Endothelial cell of hepatic sinusoid (primary cell): ENCODE measurements at regions not wholly inside any gene's neighbourhood (a gene's known extent, or its start where the extent isn't known, plus 50 kb on each side); places are given as distances from the start of the nearest gene placed in this dataset.

Source experiments
- in situ Hi-C: cut with HindIII; loops from 2 replicates; pipeline ENCODE4 v1.10.0; 2017; ENCODE audit warnings: low sequenced_read_pairs

DNA sequence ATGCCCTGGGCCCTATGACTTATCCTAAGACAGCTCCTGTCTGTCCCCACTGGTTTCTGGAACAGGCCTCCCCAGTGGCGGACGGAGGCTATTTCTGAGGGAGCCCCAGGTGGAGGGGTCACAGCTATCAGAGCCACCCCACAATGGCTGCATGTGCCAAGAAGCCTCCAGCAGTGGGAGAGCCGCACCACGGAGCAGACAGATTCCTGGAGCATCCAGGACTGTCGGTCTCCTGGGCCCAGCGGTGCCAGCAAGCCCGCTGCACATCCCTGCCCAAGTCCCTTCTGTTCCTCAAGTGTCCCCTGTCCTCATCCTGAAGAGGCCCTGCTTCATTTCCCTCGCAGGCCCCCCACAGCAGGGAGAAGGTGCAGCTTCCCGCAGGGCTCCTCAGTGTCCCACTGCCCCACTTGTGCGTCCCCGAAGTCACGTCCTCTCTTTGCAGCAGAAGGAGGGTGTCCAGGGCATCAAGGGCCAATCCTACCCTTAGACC lies 193.0 kb upstream of the SHH start:
- in situ Hi-C loops, result no loop called here

- in situ Hi-C loops, result no loop called here
Measured at GRCh38 chr7:156004265-156005201, 192.3 kb upstream of the SHH start.

DNA sequence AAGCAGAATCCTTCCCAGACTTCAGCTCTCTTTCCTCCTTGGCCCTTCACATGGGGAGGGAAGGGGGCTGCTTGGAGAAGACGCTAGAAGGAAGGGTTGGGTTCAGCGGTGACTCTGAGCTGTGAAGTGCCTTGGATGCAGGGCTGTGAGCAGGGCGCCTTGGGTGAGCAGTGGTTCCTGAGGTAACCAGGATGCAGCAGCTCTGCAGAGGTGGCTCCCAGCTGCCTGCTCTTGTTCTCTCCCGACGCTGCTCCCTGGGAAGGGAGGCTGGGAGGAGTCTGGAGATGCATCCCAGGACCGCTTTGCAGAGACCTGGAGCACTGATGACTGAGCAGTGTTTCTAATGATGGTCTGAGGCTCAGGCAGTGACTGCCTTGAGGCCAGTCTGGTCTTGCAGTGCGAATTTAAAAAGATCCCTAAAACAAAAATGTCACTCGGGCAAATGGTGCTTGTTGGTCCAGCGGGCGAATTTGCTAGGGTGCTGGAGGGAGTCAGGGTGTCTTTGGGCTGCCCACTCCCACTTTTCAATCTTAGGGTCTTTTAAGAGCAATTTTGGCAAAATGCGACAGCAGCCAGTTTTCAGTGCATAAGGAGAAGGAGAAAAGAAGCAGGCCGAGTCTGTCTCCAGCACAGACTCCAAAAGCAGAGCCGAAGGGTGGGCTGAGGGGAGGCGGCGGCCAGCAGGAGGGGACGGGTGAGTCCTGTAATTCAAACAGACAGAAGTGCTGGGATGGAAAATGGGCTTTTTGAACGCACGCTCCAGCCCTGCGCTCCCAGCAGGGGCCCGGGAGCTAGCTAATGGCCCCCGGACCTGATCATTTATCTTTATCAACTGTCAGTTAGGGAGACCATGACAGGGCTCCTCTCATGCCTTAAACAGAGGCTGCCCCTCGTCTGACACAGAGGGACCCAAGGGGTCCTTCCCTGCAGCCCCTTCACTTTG lies 191.2 kb upstream of the SHH start:
- in situ Hi-C loops, result no loop called here

DNA sequence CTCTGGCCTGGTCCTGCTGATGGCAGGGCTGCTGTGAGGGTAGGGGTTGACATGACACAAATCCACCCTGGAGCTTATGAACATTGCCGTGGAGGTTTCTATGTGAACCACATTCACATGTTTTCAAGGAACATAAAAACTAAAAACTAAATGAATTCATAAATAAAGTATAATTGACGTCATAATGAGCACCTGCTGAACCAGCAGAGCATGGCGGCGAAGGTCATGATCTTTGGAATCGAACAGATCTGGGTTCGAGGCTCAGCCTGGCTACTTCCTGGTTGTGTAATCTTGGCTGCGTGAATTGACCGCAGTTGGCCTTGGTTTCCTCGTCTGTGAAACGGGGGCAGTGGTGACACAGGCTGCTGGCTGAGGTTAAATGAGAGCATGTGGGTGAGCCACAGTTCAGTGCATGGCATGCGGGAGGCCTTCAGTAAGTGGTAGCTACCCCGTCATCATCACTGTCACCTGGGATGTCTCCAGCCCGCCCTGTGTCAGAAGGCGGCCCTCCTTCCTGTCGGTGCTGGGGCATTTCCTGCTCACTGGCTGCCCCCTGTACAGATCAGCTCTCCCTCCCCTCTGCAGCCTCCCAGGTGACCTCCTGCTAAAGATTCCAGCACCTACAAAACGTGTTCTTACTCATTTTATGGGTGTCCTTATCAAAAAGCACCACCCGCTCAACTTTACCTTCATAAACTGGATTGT lies 190.3 kb upstream of the SHH start:
- in situ Hi-C loops, result no loop called here

DNA sequence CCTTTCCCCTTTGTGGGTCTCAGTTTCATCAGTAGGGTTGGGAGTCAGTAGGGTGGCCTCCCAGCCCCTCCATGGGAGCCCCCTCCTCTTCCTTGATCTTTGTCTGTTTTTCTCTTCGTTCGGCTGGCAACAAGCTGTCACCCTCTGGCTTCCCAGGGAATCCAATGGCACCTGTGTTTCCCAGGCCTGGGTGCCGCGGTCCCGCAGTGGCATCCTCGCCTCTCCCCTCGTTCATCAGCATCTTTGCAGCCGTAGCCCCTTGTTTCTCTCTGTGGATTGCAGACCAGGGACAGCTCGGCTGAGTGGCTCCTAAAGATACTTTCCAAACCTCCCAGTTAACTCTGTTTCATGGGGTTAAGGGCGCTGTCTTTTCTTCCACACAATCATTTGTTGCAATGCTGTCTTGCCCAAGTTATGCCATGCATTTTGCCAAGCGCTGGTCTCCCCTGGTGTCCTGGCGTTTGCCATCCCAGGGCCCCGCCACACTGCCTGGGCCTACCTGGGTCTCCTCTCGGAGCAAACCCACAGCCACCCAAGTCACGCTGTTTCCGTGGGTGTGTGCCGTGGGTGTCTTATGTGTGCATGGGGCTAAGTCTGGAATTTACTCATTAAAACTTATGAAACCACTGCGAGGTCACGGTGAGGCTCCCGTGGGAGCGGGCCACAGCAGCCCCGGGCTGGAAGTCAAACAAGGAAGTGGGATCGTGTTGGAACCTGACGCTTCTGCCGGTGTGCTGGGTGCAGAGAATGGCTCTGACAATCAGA lies 189.4 kb upstream of the SHH start:
- in situ Hi-C loops, result no loop called here

DNA sequence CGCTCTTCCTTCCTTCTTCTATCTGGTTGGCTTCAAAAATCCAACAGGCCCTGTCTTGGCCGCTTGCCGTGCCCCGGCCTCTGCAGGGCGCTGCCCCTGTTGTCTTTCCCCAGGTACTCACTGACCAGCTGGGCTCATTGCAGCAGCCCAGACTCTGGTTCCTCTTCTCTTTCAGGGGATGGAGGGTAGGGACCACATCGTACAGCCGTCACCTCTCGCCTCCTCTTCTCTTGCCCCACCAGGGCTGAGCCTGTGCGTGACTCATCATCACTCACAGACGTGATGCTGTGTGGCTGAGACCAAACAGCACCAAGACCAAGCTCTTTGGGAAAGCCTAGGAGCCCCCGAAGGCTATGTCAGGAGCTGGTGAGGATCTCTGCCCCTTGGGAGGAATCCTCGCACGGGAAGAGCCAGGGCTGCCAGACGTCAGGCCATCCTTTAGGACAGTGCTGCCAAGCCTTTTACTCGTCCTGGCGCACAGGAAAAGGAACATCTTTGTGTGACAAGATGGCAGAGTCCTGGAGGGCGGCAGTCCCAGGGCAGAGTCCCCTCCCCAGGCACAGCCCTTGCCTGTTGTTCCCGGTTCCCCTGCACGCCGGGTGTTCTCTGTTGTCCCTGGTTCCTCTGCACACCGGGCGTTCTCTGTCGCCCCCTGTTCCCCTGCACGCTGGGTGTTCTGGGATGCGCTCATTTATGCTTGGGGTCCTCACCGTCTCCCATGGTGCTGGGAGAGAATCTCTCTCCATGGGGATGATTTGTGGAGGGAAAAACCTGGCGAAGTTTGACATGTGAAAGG lies 188.5 kb upstream of the SHH start:
- in situ Hi-C loops, result no loop called here

DNA sequence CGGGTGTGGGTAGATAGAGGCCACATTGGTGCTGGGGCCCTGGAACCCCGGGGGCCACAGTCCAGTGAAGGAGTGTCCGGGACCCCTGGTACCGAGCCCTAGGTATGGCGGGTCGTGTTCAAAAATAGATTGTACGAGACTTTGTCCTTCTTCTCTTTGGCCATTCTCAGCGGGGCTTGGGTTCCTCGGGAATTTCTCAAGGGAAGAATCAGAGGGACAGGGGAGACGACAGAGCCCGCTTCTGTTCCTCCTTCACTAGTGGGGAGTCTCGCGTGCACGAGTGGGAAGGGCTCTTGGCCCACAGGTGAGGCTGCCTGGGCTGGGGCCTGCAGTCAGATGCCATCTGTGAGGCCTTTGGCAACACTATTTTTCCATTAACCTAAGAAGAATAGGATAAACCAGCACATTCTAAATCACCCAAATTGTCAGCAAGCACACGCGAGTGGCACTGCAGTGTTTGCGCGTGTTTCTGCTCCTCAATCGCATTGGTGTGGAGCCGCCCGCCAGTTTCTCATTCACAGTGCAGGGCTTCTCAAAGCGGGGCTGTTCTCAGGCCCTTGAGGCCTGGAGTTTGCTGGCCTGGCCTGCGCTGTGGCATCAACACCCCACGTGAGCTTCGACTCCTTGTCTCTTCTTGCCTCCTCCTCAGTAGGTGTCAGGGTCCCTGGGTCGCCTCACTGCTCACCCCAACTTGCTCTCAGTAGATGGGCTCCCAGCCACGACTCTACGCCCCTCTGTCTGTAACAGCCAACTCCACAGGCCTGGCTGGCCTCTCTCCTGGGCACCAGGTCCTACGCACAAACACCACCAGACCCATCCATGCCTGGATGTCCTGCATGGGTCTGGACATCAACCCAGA lies 187.6 kb upstream of the SHH start:
- in situ Hi-C loops, result no loop called here

GRCh38 chr7:155998766-155999630 lies 186.7 kb upstream of the SHH start:
- in situ Hi-C loops, result no loop called here

- in situ Hi-C loops, result no loop called here
Measured at GRCh38 chr7:155998328-155998691, 186.0 kb upstream of the SHH start.

GRCh38 chr7:155997431-155998327 lies 185.4 kb upstream of the SHH start:
- in situ Hi-C loops, result no loop called here

DNA sequence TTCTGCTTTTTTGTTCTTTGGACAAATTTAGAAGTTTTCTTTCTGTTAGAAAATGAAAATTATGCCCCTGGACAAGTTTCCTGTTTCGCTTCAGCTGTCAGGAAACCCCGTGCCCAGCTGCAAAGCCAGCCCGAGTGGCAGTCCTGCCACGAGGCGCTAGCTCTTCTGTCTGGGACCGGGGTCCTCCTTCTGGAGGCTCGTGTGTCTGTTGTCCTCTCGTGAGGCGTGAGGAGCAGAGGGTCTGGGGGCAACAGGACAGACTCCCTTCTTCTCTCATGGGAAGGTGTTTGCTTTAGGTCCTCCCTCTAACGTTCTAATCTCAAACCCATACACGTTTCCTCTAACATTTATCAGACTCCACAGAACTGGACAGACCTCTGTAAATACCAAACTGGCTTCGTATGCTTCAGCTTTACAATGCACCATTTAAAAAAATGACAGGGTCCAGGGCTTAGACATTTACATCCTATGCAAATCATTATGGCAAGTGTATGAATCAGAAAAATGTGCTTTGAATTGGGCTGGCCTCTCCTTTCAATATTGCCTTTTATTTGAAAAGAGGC lies 184.5 kb upstream of the SHH start:
- in situ Hi-C loops, result no loop called here

GRCh38 chr7:155995183-155995612 lies 182.9 kb upstream of the SHH start:
- in situ Hi-C loops, result no loop called here

- in situ Hi-C loops, result no loop called here
Measured at GRCh38 chr7:155994279-155994811, 182.1 kb upstream of the SHH start.

GRCh38 chr7:155993420-155994278 lies 181.4 kb upstream of the SHH start:
- in situ Hi-C loops, result no loop called here

- in situ Hi-C loops, result no loop called here
Measured at GRCh38 chr7:155992974-155993373, 180.7 kb upstream of the SHH start.
